ENCODE measurements at regions not wholly inside any gene's neighbourhood (a gene's known extent, or its start where the extent isn't known, plus 50 kb on each side); places are given as distances from the start of the nearest gene placed in this dataset.

GRCh38 chr2:195018462-195018861 is 638.6 kb upstream of the SLC39A10 start:
- TF ChIP-seq ELF4 (CRISPR knock-in tag; IDR thresholded peaks at IDR 0.05; ENCODE audit: low read depth) (no peak), ZNF671 (CRISPR knock-in tag; IDR thresholded peaks at IDR 0.05) (no peak), HMGA2 (CRISPR knock-in tag; IDR thresholded peaks at IDR 0.05) (no peak)
- H3K4me3 Mint-ChIP-seq, result no peak overlapping the region
- no peak overlapping the region for H3K27ac Mint-ChIP-seq
- H3K4me1 Mint-ChIP-seq, result peaks cover 9% of the 10 kb centered on the region
- ATAC-seq (no peak), DNase-seq (ENCODE audit: low spot score) (no peak)
- no peaks in the 10 kb centered on the region for H3K9me3 Mint-ChIP-seq
- ChIA-PET POLR2A (no interaction called here), CTCF (interaction anchor here (0.7 to 1.1 kb wide), 2 partner anchors 19 to 178 kb away, joined by 3 to 5 read pairs; no protein-coding TSS in a partner anchor)
- no peaks in the 10 kb centered on the region for H3K36me3 Mint-ChIP-seq
- H3K27me3 Mint-ChIP-seq (ENCODE audit: low read depth), result no peaks in the 10 kb centered on the region

DNA sequence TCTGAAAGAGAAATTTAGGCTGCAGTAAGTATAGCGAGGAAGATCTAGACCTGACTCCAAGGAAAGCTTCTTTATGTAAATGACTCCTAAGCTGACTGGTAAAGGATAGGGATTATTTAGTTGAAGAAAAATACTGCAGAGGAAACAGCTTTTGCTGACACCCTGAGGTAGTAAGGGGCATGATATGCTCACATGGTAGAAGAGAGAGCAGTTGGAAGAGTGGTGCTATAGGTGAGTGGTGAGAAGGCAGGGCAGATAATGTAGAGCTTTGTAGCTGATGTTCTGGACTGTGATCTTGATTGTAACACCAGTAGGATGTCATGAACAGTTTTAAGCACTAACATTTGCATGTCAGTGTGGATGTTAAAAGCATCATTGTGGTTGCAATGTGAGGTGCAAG is 639.1 kb upstream of the SLC39A10 start:
- Mint-ChIP-seq H3K36me3 (no peaks in the 10 kb centered on the region), H3K4me1 (peaks cover 9% of the 10 kb centered on the region), H3K4me3 (no peak overlapping the region), H3K9me3 (no peaks in the 10 kb centered on the region), H3K27me3 (ENCODE audit: low read depth) (no peaks in the 10 kb centered on the region), H3K27ac (no peak overlapping the region)
- CTCF ChIA-PET, result interaction anchor here (0.7 to 1.1 kb wide), 2 partner anchors 19 to 178 kb away, joined by 3 to 5 read pairs; no protein-coding TSS in a partner anchor
- POLR2A ChIA-PET, result no interaction called here
- DNase-seq (ENCODE audit: low spot score) (no peak), ATAC-seq (peak; percentile 91)
- TF ChIP-seq STAT6 (CRISPR knock-in tag; conservative IDR thresholded peaks at IDR 0.05; ENCODE audit: low read depth), result no peak
- TF ChIP-seq MYBL2 (CRISPR knock-in tag; IDR thresholded peaks at IDR 0.05), result no peak
- no peak for TF ChIP-seq SOX15 (CRISPR knock-in tag; IDR thresholded peaks at IDR 0.05)
- TF ChIP-seq, protein P1, sequence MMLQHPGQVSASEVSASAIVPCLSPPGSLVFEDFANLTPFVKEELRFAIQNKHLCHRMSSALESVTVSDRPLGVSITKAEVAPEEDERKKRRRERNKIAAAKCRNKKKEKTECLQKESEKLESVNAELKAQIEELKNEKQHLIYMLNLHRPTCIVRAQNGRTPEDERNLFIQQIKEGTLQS (CRISPR knock-in tag; conservative IDR thresholded peaks at IDR 0.05), result no peak
- no peak for TF ChIP-seq NR2C2 (CRISPR knock-in tag; IDR thresholded peaks at IDR 0.05)
- TF ChIP-seq, protein P2, sequence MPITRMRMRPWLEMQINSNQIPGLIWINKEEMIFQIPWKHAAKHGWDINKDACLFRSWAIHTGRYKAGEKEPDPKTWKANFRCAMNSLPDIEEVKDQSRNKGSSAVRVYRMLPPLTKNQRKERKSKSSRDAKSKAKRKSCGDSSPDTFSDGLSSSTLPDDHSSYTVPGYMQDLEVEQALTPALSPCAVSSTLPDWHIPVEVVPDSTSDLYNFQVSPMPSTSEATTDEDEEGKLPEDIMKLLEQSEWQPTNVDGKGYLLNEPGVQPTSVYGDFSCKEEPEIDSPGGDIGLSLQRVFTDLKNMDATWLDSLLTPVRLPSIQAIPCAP (CRISPR knock-in tag; IDR thresholded peaks at IDR 0.05), result no peak
- TF ChIP-seq JUN (CRISPR knock-in tag; IDR thresholded peaks at IDR 0.05), result no peak
- TF ChIP-seq ZNF396 (CRISPR knock-in tag; IDR thresholded peaks at IDR 0.05; ENCODE audit: borderline replicate concordance), result no peak
- no peak for TF ChIP-seq OVOL2 (CRISPR knock-in tag; IDR thresholded peaks at IDR 0.05; ENCODE audit: borderline replicate concordance)
- no peak for TF ChIP-seq NR3C1 (CRISPR knock-in tag; conservative IDR thresholded peaks at IDR 0.05; ENCODE audit: low read depth)
- no peak for TF ChIP-seq JAZF1 (CRISPR knock-in tag; IDR thresholded peaks at IDR 0.05)
- no peak for TF ChIP-seq ZNF425 (CRISPR knock-in tag; conservative IDR thresholded peaks at IDR 0.05)
- no peak for TF ChIP-seq E2F4 (CRISPR knock-in tag; IDR thresholded peaks at IDR 0.05; ENCODE audit: borderline replicate concordance, low read depth)
- no peak for TF ChIP-seq ATF6 (CRISPR knock-in tag; IDR thresholded peaks at IDR 0.05)
- TF ChIP-seq SMAD3 (CRISPR knock-in tag; IDR thresholded peaks at IDR 0.05; ENCODE audit: borderline replicate concordance), result no peak
- no peak for TF ChIP-seq ZNF671 (CRISPR knock-in tag; IDR thresholded peaks at IDR 0.05)
- no peak for TF ChIP-seq GABPB1 (CRISPR knock-in tag; IDR thresholded peaks at IDR 0.05)

Data from WTC11 (cell line).